Stimulated activated CD4-positive, alpha-beta T cell treated with anti-CD3 and anti-CD28 coated beads, Interleukin-4, amount 100 ng/mL, for 1 hour (primary cell): ENCODE measurements at regions not wholly inside any gene's neighbourhood (a gene's known extent, or its start where the extent isn't known, plus 50 kb on each side); places are given as distances from the start of the nearest gene placed in this dataset.
"Not testable (repeated sequence)": the region's sequence is repeated elsewhere in the genome, so short reads cannot be mapped to it uniquely, and the experiment has no call there.

Source experiments
- DNase-seq: peaks from one replicate; pipeline ENCODE4 v3.0.0-alpha.2; 2020

DNA sequence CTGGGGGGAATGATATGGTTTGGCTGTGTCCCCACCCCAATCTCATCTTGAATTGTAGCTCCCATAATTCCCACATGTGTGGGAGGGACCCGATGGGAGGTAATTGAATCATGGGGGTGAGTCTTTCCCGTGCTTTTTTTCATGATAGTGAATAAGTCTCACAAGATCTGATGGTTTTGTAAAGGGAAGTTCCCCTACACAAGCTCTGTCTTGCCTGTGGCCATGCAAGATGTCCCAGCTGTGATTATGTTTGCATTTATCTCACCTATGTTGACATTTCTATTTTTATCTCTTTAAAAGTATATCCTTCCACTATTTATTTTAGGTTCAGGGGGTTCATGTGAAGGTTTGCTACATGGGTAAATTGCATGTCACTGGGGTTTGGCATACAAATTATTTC lies 323.9 kb upstream of the GLI3 start:
- no peak for DNase-seq

DNA sequence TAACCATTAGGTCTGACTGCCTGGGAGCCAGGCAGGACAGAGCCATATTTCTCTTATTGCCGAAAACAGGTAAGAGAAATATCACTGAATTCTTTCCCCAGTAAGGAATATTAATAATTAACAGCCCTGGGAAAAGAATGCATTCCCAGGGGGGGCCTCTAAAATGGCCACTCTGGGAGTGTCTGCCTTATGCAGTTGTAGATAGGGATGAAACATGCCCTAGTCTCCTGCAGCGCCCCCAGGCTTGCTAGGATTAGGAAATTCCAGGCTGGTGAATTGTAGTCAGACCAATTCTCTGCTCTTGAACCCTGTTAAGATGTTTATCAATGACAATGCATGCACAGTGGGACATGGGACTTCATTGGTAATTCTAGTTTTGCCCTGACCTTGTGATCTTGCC lies 317.9 kb upstream of the GLI3 start:
- DNase-seq, result not testable (repeated sequence)

DNA sequence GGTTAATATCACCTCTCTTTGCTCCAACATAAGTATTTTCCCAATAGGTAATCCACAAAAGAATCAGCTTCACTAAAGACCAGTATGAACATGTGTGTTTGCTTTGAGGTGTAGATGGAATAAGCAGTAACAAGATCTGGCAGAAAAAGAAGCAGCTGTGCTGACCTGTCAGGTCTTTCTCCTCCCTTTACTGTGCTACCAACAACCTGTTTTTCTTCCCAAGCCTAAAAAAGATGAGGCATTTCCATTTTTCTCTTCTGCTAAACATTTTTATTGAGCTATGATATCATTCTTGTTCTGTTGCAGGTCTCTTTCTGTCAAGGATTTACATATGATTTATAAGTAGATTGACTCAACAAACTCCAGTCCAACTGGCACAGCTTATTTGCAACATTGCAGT lies 315.2 kb upstream of the GLI3 start:
- no peak for DNase-seq

DNA sequence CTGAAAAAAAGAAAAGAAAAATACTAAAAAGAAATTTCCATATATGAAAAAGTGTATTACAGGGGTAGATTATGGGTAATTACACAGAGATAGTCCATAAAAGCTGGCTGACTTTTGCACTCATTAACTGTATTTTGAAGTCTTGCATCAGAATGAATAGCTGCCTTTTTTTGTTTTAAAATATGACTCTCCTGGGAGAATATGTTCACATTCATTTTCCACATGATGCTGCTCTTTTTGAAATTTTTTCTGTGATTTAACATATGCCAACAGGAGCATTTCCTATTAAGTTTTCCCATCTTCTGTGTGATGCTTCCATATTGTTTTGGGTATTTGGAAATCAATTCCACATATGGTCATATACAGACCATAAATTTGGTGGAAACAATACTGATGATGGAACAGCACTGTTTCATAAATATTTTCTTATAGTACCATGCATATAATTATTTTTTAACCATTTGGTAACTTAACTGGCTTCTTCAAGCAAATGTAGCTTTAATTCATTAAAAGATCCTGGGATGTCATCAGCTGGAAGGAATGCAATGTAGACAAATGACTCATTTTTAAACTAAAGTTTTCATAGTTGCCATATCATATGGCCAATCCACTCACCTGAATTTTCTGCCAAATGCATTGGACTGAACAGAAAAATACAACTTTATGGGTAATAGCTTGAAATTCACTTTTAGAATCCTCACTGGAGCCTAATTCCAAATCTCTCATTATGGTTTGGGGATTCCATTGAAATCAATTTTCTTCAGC lies 313.9 kb upstream of the GLI3 start:
- DNase-seq, result no peak

DNA sequence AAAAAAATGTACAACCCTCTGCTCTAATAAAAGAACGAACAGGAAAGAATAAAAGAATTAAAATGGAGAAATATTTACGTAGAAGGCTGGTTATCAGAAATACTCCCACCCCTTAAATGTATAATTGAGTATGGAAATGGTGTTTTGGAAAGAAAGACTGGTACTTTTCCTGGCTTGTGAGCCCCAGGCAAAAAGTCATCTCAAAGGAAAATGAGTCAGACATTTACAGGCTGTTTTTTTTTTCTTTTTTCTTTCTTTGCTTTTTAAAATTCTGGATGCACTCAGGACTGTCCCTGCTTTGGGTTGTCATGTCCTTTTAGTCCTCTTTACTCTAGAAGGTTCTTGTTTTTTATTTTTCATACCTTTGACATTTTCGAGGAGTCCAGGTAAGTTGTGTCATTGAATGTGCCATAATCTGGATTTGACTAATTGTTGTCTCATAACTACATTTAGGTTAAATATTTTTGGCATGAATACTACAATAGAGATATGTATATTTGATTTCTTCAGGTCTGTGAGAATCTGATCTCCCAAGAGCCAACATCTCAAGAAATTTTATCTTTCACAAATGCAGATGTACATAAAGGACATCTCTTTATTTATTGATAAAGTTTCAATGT lies 313.0 kb upstream of the GLI3 start:
- no peak for DNase-seq

DNA sequence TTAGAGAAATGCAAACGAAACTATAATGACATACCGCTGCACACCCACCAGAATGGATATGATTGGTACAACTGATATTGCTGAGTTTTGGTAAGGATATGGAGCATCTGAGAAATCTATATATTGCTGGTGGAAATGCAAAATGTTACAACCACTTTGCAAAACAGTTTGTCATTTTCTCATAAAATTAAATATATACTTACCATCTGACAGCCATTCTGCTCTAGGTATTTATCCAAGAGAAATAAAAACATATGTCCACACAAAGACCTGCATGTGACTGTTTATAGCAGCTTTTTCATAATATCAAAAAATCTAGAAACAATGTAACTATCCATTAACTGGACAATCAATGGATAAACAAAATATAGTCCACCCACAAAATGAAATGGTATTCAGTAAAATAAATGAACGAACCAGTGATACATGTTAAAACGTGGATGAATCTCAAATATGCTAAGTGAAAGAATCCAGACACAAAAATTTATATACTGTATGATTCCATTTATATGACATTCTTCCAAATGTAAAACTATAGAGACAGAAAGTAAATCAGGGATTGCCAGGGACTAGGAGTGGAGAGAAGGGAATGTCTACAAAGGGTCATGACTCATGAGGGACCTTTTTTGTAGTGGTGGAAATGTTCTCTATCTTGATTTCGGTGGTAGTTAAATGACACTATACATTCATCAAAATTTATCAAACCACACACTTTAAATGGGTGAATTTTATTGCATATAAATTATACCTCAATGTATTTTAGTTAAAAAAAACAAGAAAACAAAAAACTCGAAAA lies 312.0 kb upstream of the GLI3 start:
- no peak for DNase-seq

DNA sequence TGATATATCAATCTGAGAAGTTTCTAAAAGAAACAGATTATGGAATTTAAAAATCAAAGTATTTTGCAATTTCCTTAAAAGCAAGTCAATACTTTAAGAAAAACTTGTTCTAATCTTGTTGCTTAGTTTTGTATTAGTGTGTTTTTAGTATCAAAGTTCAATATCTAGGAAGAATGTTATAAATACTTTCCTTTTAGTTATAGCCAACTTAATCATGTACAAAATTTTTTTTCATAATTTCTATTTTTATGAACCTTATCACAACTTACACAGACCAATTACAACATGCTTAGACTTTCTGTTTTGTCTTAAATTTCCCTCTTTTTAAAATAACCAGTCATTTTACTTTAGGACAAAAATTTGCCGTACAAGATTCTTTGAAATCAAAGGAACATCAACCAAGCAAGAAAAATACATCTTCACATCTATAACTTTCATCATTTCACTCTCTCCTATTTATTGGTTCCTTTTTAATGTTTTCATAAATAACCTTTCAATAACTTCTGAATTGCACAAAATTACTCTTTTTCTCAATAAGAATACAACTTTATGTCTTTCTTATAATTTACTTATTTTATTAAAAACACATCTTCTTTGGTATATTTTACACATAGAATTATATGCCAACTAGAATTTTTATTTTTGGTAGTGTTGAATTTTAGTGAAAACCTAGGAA lies 308.2 kb upstream of the GLI3 start:
- DNase-seq, result no peak

DNA sequence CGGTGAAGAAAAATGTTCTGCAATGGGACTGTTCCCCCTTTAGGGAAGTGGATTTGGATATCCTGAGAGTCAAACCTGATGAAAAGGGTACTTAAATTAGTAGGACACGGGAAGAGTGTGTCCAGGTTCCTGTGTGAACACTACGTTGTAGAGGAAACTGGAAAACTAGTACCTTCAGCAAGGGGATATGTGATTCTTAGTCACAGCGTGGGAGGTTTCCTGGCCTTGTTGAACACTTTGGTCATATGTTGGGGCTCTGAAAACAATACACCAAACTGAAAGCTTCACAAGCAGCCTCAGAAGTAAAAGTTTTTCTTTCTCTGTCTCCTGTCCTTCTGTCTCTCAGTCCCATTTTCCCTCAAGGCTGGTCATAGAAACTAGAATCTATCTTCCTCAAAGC lies 306.9 kb upstream of the GLI3 start:
- DNase-seq, result no peak

DNA sequence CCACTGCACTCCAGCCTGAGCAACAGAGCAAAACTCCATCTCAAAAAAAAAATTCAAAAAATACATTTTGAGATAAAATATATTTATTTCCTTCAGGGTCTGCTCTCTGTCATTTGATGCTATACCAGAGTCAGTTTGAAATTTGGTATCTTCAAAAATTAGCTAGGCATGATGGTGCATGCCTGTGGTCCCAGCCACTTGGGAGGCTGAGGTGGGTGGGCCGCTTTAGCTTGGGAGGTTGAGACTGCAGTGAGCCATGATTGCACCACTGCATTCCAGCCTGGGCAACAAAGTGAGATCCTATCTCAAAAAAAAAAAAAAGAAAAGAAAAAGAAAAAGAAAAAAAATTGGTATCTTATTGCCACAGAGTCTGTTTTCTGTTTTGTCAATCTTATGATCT lies 305.4 kb upstream of the GLI3 start:
- not testable (repeated sequence) for DNase-seq

DNA sequence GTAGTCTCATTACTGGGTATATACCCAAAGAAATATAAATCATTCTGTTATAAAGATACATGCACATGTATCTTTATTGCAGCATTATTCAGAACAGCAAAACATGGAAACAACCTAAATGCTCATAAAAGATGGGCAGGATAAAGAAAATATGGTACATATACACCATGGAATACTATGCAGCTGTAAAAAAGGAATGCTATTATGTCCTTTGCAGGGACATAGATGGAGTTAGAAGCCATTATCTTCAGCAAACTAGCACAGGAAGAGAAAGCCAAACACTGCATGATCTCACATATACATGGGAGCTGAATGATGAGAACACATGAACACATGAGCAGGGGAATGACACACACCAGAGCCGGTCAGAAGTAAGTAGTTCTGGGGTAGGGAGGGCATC lies 297.4 kb upstream of the GLI3 start:
- no peak for DNase-seq

DNA sequence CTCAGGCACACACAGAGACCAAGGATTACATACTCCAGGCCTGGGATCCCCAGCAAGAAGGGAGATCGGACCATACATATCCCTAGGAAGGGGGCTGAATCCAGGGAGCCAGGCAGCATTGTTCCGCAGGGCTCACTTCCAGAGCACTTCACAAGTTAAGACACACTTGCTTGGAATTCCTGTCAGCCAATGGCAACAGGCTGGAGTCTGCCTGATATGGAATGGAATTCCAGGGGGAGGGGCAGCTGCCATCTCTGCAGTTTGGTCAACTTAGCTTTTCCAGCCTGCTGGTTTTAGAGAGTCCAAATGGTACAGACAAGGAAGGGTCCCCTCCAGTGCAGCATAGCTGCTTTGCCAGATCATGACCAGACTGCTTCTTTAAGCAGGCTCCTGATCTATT lies 290.0 kb upstream of the GLI3 start:
- no peak for DNase-seq

DNA sequence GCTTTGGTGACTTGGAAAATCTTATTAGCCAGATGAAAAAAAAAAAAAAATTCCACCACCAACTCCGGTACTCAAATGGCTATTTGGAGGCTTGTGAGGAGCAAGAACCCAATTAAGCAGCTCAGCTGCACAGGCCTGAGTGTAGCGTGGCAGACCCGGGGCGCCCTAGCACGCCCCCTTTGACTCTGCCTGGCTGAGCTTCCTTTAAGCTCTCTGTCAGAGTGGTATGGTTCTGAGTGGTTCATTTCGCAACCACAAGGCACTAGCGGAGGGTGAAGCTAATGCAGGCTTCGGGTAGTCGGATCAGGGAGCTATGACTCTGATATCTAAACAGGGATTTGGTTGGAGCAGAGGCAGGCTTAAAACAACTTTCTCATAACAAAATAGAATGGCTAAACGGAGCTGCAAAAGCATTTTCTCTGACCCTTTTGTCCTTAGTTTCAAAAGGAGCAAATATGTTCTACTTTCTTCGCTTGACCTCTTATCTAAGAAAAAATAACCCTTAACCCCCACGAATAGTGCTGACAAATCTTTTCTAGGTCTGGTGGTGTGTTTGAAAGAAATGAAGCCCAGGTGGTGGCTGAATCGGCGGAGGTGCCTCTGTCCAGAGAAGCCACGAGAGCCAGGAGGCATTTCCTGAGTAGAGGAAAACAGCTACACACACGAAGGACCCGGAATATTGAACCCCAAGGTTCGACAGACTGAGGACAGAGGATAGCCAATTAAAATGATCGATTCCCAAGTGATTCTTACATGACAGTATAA lies 285.4 kb upstream of the GLI3 start:
- DNase-seq, result no peak

DNA sequence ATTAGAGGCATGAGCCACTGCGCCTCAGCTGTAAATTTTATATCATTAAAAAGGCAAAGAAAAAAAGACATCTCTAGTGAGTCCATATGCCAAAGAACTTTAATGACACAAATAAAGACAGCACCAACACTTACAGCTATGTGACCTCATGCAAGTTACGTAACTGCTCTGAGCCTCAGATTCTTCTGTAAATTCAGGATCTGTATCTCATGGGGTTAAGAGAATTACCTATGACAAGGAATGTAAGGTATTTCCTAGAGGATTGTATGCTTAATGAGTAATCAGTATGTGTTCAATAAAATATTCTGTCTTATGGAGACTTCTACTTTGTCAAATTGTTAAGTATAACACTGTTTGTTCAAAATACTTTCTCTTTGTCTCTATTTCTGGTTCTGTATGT lies 274.0 kb upstream of the GLI3 start:
- no peak for DNase-seq

DNA sequence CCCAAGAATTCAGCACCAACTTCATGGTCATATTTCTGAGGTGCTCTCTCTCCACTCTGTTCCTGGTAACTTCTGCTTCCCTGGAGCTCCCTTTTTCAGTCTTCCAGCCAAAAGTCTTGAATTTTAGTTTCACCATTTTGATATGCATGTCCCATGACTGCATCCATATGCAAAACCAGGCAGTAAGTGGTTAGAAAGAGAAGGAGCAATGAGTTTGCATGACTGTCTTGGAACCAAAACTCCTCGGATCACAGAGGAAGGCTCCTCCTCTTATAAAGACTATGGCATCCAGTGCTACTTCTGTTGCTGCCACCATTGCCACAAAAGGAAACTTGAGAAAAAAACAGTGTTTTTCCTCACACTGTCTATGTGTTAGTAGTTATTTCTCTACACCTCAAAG lies 269.1 kb upstream of the GLI3 start:
- no peak for DNase-seq

DNA sequence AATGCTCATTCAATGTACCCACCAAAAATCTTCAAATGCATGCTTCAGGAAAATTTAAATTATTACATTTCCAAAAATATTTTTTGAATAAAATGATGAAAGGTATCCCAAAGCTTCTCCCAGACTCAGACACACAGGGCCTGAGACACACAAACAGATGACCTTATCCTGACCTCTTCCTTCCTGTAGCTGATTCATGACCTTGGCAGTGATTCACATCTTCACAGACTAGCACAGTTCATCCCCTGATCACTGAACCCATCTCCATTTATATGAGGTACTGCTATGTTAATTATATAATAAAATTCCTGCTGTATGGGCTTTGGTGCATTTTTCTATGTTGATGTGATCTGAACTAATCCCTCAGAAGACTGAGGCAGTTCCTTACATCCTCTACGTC lies 265.0 kb upstream of the GLI3 start:
- DNase-seq, result no peak

DNA sequence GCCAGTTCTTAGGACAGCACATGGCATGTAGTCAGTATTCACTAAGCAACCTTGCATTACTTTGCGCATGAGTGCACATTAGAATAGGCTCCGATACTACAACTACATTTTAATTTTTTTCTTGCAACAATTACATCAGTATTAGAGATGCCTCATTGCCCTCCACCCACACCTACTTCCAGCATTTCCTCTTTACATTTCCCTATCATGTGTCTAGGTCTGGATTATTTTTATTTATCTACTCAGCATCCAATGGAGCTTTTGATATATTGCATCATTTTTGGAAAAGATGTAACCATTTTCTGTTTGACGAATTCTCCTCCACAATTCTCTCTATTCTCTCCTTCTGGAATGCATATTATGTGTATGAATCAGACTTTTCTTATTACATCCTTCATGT lies 258.2 kb upstream of the GLI3 start:
- DNase-seq, result no peak

DNA sequence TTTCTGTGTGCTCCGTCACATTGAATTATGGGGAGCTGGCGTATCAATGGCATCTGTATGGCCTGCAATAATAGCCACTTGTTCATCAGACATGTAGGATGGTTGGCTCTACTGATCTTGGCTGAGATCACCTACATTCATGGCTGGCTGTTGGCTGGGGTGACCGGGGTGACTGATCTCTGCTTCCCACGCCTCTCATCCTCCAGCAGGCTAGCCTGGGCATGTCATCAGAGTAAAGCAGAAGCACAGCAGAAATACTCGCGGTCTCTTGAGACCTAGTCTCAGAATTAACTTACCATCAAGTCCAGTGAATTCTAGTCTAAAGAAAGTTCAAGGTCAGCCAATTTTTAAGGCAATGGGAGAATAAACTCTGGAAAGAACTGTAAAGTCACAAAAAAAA lies 257.7 kb upstream of the GLI3 start:
- no peak for DNase-seq

DNA sequence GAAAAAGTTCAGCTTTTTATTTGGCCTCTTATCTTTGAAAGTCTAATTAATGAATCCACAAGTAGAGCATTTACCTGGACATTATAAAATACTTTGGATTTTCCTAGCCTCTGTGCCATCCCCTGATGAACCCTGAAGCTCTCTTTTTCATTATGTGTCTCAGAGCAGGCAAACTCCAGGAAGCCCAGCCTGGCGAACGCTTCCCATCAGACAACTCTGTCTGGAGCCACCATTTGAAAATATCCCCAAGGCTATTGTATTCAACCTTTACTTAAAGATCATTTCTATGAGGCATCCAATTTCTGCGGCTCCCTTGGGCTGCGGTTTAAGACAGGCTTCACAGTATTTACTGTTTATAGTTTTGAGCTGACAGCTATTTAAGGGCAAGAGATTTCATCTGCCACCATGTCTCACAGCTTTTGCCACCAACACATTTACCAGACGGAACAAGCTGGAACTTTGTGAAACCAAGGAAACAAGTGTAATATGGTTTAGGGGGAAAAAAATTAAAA lies 257.2 kb upstream of the GLI3 start:
- no peak for DNase-seq

DNA sequence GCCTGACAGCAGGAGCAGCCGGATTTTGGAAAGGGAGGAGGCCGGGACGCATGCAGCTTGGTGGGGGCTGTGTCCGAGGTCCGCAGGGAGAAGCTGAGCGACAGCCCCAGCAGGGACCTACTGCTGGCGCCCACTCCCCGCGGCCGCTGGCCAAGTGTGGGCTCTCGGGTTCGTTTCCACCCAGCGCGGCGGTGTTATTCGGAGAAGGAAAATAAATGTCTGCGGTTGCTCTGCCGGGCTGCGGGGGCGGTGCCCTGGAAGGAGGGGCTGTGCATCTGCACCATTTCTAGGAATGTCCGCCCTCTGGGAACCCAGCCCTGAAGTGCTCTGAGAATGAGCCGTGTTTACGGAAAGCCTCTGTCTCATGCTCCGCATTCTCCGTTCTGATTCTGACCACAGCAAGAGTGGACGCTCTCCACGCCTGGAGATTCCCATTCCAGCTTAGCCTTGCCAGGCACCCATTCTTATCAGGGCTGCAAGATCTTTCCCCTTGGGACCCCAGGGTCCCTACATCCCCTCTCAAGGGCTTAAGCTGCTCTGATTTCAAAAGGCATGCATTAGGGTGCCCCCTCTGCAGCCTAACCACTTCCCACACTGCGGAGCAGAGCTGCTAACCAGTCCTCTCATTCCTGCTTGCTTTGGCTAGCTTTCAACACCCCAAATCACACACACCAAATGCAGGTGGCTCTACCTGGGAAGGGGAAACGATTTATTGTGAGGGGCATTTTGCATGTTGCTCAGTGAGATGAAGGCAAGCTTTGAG lies 256.6 kb upstream of the GLI3 start:
- no peak for DNase-seq

DNA sequence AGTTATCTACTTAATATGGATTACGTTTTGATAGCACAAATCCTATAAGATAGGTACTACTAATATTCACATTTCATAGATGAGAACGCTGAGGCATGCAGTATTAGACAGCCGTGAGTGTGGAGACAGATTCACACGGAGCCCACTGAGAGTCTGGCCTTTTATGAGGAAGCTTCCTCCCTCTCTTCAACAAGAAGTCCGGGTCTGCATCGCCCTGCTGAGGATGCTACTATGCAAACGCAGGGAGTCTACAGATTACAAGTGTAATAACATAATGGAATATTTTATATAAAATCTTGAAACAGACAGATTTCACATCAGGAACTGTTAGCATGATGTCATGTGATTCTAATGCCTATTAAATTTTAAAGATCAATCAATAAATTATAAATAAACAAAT lies 255.9 kb upstream of the GLI3 start:
- no peak for DNase-seq

DNA sequence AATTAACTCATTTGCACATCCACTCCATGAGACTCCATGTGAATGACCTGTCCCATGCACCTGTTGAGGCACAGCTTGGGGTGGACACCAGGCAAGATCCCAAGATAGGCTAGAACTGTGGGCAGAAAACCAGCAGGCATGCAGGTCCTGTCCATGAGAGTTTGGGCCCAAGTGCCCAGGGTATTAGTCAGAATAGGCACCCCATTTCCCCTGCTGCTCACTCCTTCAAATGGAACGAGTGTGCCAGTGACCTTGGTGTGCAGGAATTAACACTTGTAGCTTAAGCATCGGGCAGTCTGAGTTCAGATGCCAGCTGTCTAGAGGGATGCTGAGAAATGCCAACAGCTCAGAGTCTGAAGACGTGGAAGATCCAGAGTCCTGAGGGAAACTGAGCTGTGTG lies 254.1 kb upstream of the GLI3 start:
- no peak for DNase-seq

DNA sequence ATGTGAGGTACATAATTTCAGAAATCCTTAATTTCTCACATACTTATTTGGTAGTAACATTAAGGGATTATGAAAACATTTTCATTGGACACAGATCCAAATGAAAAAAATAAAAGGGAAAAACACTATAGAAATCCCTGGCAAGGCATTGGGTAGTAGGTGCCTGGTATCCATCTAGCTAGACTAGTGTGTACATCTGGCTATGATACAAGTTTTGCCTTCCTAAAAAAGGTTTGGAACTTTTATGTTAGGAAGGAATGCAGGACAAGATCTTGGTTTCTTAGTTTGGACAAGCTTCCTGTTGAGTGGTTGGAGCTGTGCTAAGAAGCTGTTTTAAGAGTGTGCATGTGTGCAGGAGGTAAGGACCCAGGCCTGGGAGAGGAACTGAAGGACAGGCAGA lies 252.3 kb upstream of the GLI3 start:
- DNase-seq, result no peak
